GM19455 (cell line): ENCODE measurements at regions not wholly inside any gene's neighbourhood (a gene's known extent, or its start where the extent isn't known, plus 50 kb on each side); places are given as distances from the start of the nearest gene placed in this dataset.

Experiments used
- ATAC-seq: cut with Tn5 transposase; IDR thresholded peaks from one replicate; pipeline ENCODE4 v1.9.1; 2021; ENCODE audit not compliant: unreplicated experiment

- ATAC-seq, result no peak
These were observed 51.8 kb upstream of the TLE1 start for GRCh38 chr9:81741103-81741502.

- no peak for ATAC-seq
These were observed 58.7 kb upstream of the TLE1 start for GRCh38 chr9:81748091-81748490.

- ATAC-seq, result no peak
These were observed 64.1 kb upstream of the TLE1 start for GRCh38 chr9:81753436-81753835.

GRCh38 chr9:81754245-81754644, 64.9 kb upstream of the TLE1 start:
- no peak for ATAC-seq

GRCh38 chr9:81755721-81756120, 66.4 kb upstream of the TLE1 start:
- ATAC-seq, result no peak

- no peak for ATAC-seq
These were observed 67.2 kb upstream of the TLE1 start for GRCh38 chr9:81756561-81756960.

- no peak for ATAC-seq
These were observed 68.9 kb upstream of the TLE1 start for GRCh38 chr9:81758123-81758797.

- ATAC-seq, result no peak
These were observed 70.4 kb upstream of the TLE1 start for GRCh38 chr9:81759680-81760215.

- no peak for ATAC-seq
These were observed 78.6 kb upstream of the TLE1 start for GRCh38 chr9:81767921-81768320.

GRCh38 chr9:81771571-81771970, 82.2 kb upstream of the TLE1 start:
- no peak for ATAC-seq

GRCh38 chr9:81772144-81772543, 82.8 kb upstream of the TLE1 start:
- ATAC-seq, result no peak

GRCh38 chr9:81776390-81776789, 87.0 kb upstream of the TLE1 start:
- no peak for ATAC-seq

GRCh38 chr9:81776834-81777233, 87.5 kb upstream of the TLE1 start:
- no peak for ATAC-seq

GRCh38 chr9:81777482-81777881, 88.1 kb upstream of the TLE1 start:
- ATAC-seq, result no peak

- no peak for ATAC-seq
These were observed 93.1 kb upstream of the TLE1 start for GRCh38 chr9:81782313-81782995.

GRCh38 chr9:81787747-81788632, 98.6 kb upstream of the TLE1 start:
- no peak for ATAC-seq

GRCh38 chr9:81789721-81790120, 100.4 kb upstream of the TLE1 start:
- no peak for ATAC-seq

GRCh38 chr9:81790166-81790565, 100.8 kb upstream of the TLE1 start:
- no peak for ATAC-seq

- ATAC-seq, result no peak
These were observed 101.7 kb upstream of the TLE1 start for GRCh38 chr9:81791076-81791475.

- ATAC-seq, result no peak
These were observed 109.3 kb upstream of the TLE1 start for GRCh38 chr9:81798606-81799005.

GRCh38 chr9:81801190-81801589, 111.8 kb upstream of the TLE1 start:
- no peak for ATAC-seq

GRCh38 chr9:81804306-81804705, 115.0 kb upstream of the TLE1 start:
- ATAC-seq, result no peak
